CD4-positive, alpha-beta T cell treated with Interleukin-6 for 4 hours (primary cell): ENCODE measurements at regions not wholly inside any gene's neighbourhood (a gene's known extent, or its start where the extent isn't known, plus 50 kb on each side); places are given as distances from the start of the nearest gene placed in this dataset.
"Not testable (repeated sequence)": the region's sequence is repeated elsewhere in the genome, so short reads cannot be mapped to it uniquely, and the experiment has no call there.

Source experiments
- DNase-seq: peaks from one replicate; pipeline ENCODE4 v3.0.0-alpha.2; 2020; ENCODE audit warnings: mixed read lengths

- no peak for DNase-seq
These were observed 169.7 kb downstream of the BUB3 start for GRCh38 chr10:123323884-123324283.

DNA sequence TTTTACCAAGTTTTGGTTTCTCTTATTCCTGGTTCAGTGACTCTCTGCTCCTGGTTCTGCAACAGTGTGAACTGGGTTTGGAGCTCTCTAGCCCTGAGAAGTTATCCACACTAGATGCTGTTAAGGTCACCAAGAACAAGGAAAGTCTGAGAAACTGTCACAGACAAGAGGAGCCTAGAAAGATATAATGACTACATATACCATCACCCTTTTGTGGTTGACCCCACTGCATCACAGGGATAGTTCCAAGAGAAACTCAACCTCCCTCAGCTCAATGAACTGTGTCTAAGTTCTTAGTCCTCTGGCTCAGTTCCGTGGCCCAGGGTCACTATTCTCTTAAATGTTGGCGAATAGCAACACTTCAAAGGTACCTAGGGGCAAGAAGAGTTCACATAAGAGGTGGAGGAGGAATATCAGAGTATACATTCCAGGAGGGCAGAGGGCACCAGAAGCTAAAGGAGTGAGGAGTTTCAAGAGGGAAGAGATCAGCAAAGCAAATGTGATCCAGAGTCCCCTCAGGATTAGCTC lies 171.5 kb downstream of the BUB3 start:
- no peak for DNase-seq

GRCh38 chr10:123326674-123327073 lies 172.5 kb downstream of the BUB3 start:
- DNase-seq: no peak

DNA sequence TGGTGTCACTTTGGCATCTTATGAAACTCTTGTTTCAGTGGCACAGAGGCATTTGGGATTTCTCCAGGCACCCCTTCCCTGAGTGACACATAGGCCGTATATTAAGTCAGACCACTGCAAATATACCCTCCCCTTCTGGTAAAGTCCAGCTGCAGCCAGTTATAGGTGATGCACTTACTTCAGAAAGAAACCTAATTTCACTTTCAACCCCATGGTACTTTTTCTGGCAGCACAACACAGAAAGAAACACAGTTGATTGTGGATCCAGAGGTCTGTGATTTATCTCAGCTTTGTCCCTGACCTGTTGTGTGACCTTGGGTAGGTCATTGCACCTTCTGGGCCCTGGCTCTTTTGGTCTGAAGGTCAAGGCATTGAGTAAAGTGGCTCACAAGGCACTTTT lies 173.2 kb downstream of the BUB3 start:
- DNase-seq: no peak

- no peak for DNase-seq
These were observed 173.7 kb downstream of the BUB3 start for GRCh38 chr10:123327896-123328295.

- DNase-seq: no peak
These were observed 177.2 kb downstream of the BUB3 start for GRCh38 chr10:123331438-123331837.

DNA sequence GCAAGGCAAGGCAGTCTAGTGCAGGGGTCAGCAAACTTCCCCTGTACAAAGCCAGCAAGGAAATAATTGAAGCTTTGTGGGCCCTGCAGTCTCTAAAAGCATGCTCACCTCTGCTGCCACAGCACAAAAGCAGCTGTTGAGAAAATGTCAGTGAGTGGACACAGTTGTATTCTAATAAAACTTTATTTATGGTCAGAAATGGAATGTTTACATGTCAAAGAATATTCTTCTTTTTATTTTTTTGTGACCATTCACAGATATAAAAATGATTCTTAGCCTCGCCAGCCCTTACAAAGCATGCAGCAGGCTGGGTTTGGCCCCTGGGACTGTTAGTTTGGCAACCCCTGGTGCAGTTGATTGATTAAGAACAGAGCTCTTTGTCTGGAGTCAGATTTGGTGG lies 192.4 kb downstream of the BUB3 start:
- no peak for DNase-seq

- no peak for DNase-seq
These were observed 194.7 kb downstream of the BUB3 start for GRCh38 chr10:123348691-123349572.

- no peak for DNase-seq
These were observed 197.5 kb downstream of the BUB3 start for GRCh38 chr10:123351715-123352114.

DNA sequence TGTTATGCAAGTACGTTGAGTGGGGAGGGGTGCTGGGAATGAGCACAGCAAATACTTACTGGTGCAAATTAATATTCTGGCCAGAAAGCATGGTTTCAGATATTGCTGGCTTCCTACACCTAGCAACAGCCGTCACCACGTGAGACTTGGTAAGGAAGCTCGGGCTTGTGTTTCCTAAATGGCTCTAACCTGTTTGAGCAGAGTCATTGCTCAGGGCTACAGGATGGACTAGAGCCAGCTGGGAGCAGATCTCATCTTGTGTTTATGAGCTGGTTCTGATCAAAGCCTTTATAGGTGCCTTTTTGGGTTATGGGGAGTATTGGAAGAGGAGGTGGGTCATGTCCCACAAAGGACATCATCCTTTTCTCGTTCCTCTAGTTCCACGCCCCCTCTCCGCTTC lies 200.3 kb downstream of the BUB3 start:
- no peak for DNase-seq

- DNase-seq: no peak
These were observed 201.7 kb downstream of the BUB3 start for GRCh38 chr10:123355748-123356481.

DNA sequence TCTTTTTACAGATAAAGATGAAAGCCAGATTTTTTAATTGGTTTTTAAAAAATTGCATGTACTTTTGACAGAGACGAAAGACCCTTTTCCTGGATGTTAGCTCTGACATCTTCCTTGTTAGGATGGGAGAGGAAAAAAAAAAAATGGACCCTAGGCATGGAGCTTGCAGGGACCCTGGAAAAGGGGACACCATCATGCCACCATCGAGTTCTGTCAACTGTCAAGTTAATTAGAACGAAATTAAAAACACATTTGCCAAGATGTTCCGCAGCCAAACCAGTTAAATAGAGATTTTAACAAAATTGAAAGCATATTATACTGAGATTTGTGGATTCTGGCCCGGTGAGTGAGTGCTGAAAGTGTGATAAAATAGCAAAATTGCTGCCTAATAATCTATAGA lies 202.6 kb downstream of the BUB3 start:
- no peak for DNase-seq

GRCh38 chr10:123357421-123357930 lies 203.3 kb downstream of the BUB3 start:
- no peak for DNase-seq

- no peak for DNase-seq
These were observed 205.3 kb downstream of the BUB3 start for GRCh38 chr10:123359539-123359938.

DNA sequence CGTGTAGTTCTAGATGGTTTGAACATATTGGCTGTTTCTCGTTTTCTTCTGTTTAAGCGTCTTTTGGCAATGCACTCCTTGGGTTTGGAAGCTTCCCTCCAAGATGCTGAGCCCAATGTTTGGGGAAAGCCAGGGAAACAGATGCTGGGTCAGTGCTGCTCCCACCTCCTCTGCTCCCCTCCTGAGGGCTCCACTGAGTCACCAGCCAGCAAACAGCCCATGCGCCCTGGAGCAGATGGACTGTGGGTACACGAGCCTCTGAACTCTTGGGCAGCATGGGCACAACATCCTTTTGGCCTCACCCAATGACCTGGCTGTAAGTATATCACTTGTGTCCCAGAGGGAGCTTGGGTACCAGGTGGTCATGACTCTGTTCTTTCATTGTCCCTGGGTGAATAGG lies 207.6 kb downstream of the BUB3 start:
- no peak for DNase-seq

- DNase-seq: no peak
These were observed 213.0 kb downstream of the BUB3 start for GRCh38 chr10:123367195-123367594.

GRCh38 chr10:123371626-123372025 lies 217.4 kb downstream of the BUB3 start:
- not testable (repeated sequence) for DNase-seq

DNA sequence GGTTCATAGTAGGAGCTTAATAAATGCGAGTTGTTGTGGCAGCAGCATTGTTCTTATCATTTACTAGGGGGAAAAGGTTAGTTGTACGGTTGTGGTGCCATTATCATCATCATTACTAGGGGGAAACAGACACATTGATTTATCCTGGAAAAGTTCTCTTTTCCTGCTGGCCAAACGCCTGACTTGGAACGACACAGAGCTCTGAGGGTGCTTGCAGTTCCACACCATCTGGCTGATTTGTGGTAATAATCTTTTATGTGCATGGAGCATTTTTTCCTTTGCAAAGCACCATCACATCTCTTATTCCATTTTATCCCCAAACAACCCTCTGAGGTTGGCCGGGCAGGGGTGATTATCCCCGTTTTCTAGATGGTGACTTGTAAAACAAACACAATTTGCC lies 219.4 kb downstream of the BUB3 start:
- no peak for DNase-seq

DNA sequence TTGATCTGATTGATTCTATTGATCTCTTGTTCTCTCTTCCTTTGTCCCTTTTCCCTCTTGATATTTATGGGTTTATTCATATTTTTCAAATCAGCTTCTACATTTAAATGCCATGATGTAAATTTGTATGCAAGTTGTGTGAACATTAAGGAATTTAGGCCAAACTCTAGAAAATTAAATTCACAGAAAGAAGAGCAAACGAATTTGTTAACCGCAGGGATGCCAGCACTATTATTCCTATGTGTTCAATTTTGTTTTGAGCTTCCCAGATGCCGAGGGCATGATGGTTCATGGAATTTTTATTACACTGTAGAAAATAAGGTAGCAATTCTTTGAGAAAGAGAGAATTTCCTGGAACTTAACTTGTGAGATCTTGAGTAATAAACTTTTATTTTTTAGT lies 220.9 kb downstream of the BUB3 start:
- DNase-seq: no peak

- no peak for DNase-seq
These were observed 221.5 kb downstream of the BUB3 start for GRCh38 chr10:123375738-123376137.

DNA sequence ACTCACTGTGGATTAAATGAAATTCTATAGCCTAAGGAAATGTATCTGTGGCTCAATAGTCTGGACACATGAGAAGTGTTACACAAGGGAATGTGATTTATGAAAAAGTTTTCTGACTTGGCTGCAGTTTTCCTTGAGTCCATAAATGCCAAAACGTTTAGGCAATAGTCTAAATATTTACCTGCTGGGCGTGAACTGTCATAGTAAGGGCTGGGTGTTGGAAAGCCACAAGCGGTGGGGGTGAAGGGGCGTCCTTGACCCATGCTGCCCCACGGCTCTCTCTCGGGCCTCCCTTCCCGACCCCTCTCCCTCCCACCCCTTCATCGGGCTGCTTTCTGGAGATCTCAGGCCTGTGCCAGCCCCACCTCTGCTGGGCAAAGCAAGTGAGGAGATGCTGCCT lies 223.7 kb downstream of the BUB3 start:
- DNase-seq: no peak

DNA sequence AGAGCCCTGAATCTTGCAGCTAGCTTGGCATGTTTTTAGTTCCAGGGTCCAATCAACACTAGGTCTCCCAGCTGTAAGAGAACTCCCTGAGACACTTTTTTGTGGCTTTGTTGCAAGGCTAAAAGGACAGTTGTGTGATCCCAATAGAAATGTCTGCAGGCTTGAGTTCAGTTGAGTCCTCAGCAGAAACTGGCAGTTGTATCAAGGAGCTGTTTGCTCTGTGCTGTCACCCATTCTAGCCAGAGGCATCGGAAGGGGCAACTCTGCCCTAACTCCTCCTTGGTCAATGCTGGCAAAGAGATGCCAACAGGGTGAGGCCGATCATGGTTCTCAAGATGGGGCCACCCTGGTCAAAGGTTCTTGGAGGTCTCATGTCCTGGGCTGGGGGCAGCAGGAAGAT lies 224.1 kb downstream of the BUB3 start:
- DNase-seq: no peak

DNA sequence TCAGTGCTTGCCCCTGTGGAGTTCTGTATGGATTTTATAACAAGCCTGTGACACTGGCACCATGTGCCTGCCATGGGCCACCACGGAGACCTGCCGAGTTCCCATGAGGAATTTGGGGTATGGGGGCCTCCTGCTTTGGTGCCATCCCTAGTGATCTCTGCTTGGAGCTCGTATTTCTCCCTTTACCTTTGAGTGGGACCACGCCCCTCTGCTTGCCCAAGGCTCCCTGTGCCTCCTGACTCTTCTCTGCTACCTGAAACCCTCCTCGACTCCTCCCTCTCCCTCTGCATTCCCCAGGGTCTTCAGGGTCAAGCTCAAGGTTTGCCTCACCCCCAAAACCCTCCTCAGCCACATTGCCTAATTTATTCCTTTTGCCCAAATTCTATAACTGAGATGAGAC lies 225.0 kb downstream of the BUB3 start:
- no peak for DNase-seq
